Choroid plexus epithelial cell (primary cell): ENCODE measurements at regions not wholly inside any gene's neighbourhood (a gene's known extent, or its start where the extent isn't known, plus 50 kb on each side); places are given as distances from the start of the nearest gene placed in this dataset.

Experiments
- DNase-seq: peaks from one replicate; pipeline ENCODE4 v3.0.0-alpha.2; 2010; ENCODE audit warnings: low read depth
- H3K4me3 ChIP-seq: 2 replicates; pipeline ENCODE4 v1.5.1; 2011; ENCODE audit warnings: low read depth, mild to moderate bottlenecking, control low read depth, low read length, moderate library complexity
- TF ChIP-seq, protein P1 (sequence below): conservative IDR thresholded peaks from 2 replicates; pipeline ENCODE4 v1.5.1; 2011; ENCODE audit warnings: low read depth, mild to moderate bottlenecking, control low read depth, inconsistent platforms, low read length, moderate library complexity

DNA sequence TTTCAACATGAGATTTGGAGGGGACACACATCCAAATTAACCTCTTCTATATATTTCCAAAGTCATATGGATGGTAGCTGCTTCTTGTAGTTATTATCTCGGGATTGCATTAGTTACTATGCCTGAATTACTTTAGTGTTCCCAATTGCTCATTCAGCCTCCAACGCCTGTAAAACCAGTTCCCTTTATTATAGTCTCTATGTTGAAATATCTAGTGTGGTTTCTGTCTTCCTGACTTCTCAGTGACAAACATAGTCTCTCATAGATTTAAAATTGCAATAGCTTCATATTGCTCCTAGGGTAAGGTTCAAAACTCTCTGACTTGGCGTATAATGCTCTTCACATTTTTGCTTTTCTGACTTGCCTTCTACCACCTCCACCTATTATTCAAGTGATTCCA, 366.4 kb downstream of the CASP12 start:
- H3K4me3 ChIP-seq = no peak overlapping the region
- no peak for DNase-seq
- TF ChIP-seq, protein P1, sequence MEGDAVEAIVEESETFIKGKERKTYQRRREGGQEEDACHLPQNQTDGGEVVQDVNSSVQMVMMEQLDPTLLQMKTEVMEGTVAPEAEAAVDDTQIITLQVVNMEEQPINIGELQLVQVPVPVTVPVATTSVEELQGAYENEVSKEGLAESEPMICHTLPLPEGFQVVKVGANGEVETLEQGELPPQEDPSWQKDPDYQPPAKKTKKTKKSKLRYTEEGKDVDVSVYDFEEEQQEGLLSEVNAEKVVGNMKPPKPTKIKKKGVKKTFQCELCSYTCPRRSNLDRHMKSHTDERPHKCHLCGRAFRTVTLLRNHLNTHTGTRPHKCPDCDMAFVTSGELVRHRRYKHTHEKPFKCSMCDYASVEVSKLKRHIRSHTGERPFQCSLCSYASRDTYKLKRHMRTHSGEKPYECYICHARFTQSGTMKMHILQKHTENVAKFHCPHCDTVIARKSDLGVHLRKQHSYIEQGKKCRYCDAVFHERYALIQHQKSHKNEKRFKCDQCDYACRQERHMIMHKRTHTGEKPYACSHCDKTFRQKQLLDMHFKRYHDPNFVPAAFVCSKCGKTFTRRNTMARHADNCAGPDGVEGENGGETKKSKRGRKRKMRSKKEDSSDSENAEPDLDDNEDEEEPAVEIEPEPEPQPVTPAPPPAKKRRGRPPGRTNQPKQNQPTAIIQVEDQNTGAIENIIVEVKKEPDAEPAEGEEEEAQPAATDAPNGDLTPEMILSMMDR = no peak

GRCh38 chr11:104531075-104531474, 367.1 kb upstream of the PDGFD start:
- peak; percentile 40 for DNase-seq
- TF ChIP-seq, protein P1 = peak; percentile 46
- no peak overlapping the region for H3K4me3 ChIP-seq

DNA sequence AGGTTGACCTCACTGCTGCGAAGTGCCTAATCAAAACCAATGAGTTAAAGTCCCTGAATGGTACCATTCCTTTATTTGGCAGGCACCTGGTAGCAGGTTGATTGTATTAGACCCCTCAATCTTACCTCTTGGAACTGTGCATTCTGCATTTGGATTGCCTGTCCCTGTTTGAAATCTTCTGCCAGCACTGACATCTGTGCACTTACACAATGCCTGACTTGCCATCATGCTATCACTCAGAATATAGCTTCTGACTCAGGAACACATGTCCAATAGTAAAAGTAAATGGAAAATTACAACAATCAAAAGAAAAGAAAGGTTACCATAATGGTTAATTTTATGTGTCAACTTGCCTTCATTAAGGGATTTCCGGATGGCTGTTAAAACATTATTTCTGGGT, 366.0 kb upstream of the PDGFD start:
- no peak for DNase-seq
- TF ChIP-seq, protein P1 = no peak

GRCh38 chr11:104529213-104529612, 365.3 kb upstream of the PDGFD start:
- no peak overlapping the region for H3K4me3 ChIP-seq
- TF ChIP-seq, protein P1 = no peak
- peak; percentile 39 for DNase-seq

More for the DNA sequence above, 366.0 kb upstream of the PDGFD start:
- no peak overlapping the region for H3K4me3 ChIP-seq

DNA sequence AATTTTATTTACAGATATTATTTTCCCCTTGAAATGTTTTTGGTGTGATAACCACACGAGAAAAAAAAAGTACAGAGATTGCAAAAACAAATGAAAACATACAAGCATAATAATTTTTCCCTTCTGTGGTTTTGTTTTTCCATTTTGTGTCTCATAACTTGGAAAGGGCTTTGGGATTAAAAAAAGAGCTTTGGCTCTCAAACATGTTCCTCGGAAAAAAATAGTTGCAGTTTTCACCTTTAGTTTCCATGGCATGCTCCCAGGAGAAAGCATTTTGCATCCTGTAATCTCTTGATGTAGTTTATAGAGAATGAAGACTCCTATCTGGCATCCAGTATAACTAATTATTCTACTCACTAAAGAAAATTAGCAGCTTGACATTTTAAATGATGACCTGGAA, 362.1 kb upstream of the PDGFD start:
- TF ChIP-seq, protein P1 = no peak
- H3K4me3 ChIP-seq = no peak overlapping the region
- DNase-seq = no peak

- TF ChIP-seq, protein P1 = no peak
- no peak for DNase-seq
These were observed 361.5 kb upstream of the PDGFD start for GRCh38 chr11:104525416-104525815.

DNA sequence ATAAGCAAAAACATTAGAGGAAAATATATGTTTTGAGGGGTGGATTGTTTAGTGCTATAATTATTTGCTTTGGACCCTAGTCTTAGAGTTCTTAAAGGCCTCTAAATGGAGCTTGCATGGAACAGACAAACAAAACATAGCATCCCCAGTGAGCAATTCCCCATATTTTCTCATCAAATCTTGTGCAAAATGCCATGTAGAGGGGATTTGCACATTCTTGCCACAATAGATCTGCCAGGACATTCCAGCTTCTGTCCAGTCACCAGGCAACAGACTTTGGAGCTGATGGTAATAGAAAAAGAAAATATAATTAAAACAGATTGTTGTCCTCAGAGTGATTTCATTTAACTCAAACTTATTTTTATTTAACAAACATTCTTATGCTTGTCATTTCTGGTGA, 360.3 kb upstream of the PDGFD start:
- DNase-seq = no peak
- TF ChIP-seq, protein P1 = no peak
- no peak overlapping the region for H3K4me3 ChIP-seq

More at GRCh38 chr11:104525416-104525815, 361.5 kb upstream of the PDGFD start:
- H3K4me3 ChIP-seq = no peak overlapping the region
